ENCODE measurements at regions not wholly inside any gene's neighbourhood (a gene's known extent, or its start where the extent isn't known, plus 50 kb on each side); places are given as distances from the start of the nearest gene placed in this dataset.

GRCh38 chr3:106332884-106333283, 464.1 kb upstream of the CBLB start:
- no peak for TF ChIP-seq CTCF (IDR thresholded peaks at IDR 0.05; ENCODE audit: borderline replicate concordance, insufficient read depth, low read depth, low read length)
- no peak overlapping the region for H3K4me3 ChIP-seq (ENCODE audit: low read depth, low read length)

GRCh38 chr3:106333911-106334618, 465.3 kb upstream of the CBLB start:
- H3K4me3 ChIP-seq (ENCODE audit: low read depth, low read length): no peak overlapping the region
- TF ChIP-seq CTCF (IDR thresholded peaks at IDR 0.05; ENCODE audit: borderline replicate concordance, insufficient read depth, low read depth, low read length): no peak

DNA sequence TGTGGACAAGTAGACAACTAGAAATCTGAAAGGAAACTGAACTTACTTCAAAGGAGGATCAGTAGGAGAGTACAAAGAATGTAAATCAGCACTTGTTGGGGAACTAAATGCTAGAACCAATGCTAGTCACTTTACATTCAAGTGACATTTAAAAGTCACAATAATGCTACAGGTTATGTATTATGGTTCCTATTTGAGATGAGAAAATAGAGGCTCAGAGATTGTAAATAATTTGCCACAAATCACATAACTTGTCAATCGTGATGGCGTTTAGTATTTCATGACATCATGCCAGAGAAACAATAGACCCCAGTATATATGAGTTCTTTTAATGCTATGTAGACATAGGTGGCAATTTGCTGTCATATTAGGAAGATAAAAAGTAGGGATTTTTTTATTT, 467.8 kb upstream of the CBLB start:
- no peak overlapping the region for H3K4me3 ChIP-seq (ENCODE audit: low read depth, low read length)

GRCh38 chr3:106337116-106337515, 468.3 kb upstream of the CBLB start:
- no peak overlapping the region for H3K4me3 ChIP-seq (ENCODE audit: low read depth, low read length)
- TF ChIP-seq CTCF (IDR thresholded peaks at IDR 0.05; ENCODE audit: borderline replicate concordance, insufficient read depth, low read depth, low read length): no peak

More for the DNA sequence above, 467.8 kb upstream of the CBLB start:
- TF ChIP-seq CTCF (IDR thresholded peaks at IDR 0.05; ENCODE audit: borderline replicate concordance, insufficient read depth, low read depth, low read length): no peak

- TF ChIP-seq CTCF (IDR thresholded peaks at IDR 0.05; ENCODE audit: borderline replicate concordance, insufficient read depth, low read depth, low read length): no peak
- H3K4me3 ChIP-seq (ENCODE audit: low read depth, low read length): no peak overlapping the region
Measured at GRCh38 chr3:106338582-106339214, 469.9 kb upstream of the CBLB start.

DNA sequence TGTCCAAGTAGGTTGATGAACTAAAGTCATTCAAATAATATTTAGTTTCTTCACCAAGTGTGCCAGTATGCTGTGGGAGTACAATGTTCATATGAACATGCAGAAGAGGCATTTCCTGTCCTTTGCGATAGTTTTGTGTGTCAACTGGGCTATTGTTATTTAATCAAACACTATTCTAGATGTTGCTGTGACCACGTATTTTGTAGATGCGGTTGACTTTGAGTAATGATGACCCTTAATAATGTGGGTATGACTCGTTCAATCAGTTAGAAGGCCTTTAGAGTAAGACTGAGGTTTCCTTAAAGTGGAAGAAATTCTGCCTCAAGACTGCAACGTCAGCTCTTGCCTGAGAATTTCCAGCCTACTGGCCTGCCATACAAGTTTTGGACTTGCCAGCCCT, 470.7 kb upstream of the CBLB start:
- TF ChIP-seq CTCF (IDR thresholded peaks at IDR 0.05; ENCODE audit: borderline replicate concordance, insufficient read depth, low read depth, low read length): no peak
- H3K4me3 ChIP-seq (ENCODE audit: low read depth, low read length): no peak overlapping the region

DNA sequence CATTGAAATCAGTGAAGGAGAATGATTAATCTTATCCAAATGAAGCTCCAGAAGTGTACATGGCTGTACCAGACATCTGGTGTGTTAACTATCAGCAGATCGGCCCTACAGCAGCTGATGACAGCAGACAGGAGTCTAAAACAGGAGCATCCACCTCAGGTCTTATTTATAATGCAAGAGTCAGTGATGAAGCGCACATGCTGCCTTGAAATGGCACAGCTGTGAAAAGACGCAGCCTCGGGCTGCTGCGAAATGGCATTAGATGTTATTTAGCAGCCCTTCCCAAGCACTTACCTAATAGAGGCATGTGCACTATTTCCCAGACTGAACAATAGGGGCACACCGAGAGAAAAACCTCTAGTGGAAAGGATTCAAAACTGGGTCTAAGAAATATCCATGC, 472.3 kb upstream of the CBLB start:
- TF ChIP-seq CTCF (IDR thresholded peaks at IDR 0.05; ENCODE audit: borderline replicate concordance, insufficient read depth, low read depth, low read length): no peak
- no peak overlapping the region for H3K4me3 ChIP-seq (ENCODE audit: low read depth, low read length)
